H9 (cell line): ENCODE measurements at regions not wholly inside any gene's neighbourhood (a gene's known extent, or its start where the extent isn't known, plus 50 kb on each side); places are given as distances from the start of the nearest gene placed in this dataset.

Experiments used
- DNase-seq: peaks from one replicate; pipeline ENCODE4 v3.0.0-alpha.2; 2017
- H2AFZ ChIP-seq: one replicate; pipeline ENCODE4 v1.6.1; 2013; ENCODE audit warnings: mild to moderate bottlenecking, low read length, control low read depth, moderate library complexity
- H2AK5ac ChIP-seq: 2 replicates; pipeline ENCODE4 v1.6.1; 2013; ENCODE audit warnings: low read length, control low read depth, mixed read lengths; ENCODE audit not compliant: insufficient read length
- H2BK120ac ChIP-seq: one replicate; pipeline ENCODE4 v1.6.1; 2013; ENCODE audit warnings: low read depth, mild to moderate bottlenecking, low read length, control low read depth, inconsistent platforms; ENCODE audit not compliant: poor library complexity, severe bottlenecking
- H2BK12ac ChIP-seq: 2 replicates; pipeline ENCODE4 v1.6.1; 2013; ENCODE audit warnings: low read length, control low read depth, mixed read lengths, low read depth; ENCODE audit not compliant: insufficient read length
- H2BK15ac ChIP-seq: 2 replicates; pipeline ENCODE4 v1.6.1; 2013; ENCODE audit warnings: low read depth, low read length, control low read depth
- H2BK20ac ChIP-seq: one replicate; pipeline ENCODE4 v1.6.1; 2013; ENCODE audit warnings: low read depth, mild to moderate bottlenecking, low read length, control low read depth, inconsistent platforms; ENCODE audit not compliant: poor library complexity, severe bottlenecking
- H2BK5ac ChIP-seq: 2 replicates; pipeline ENCODE4 v1.6.1; 2013; ENCODE audit warnings: low read length, control low read depth, mixed read lengths; ENCODE audit not compliant: insufficient read length
- H3K14ac ChIP-seq: 2 replicates; pipeline ENCODE4 v1.6.1; 2013; ENCODE audit warnings: low read length, control low read depth; ENCODE audit not compliant: insufficient read depth
- H3K18ac ChIP-seq: 2 replicates; pipeline ENCODE4 v1.6.1; 2013; ENCODE audit warnings: low read depth, mild to moderate bottlenecking, mixed read lengths, low read length, control low read depth; ENCODE audit not compliant: insufficient read length
- H3K23ac ChIP-seq: 2 replicates; pipeline ENCODE4 v1.6.1; 2013; ENCODE audit warnings: low read length, control low read depth, mixed read lengths, low read depth; ENCODE audit not compliant: insufficient read length
- H3K23me2 ChIP-seq: 2 replicates; pipeline ENCODE4 v1.6.1; 2013; ENCODE audit warnings: low read depth, mild to moderate bottlenecking, mixed read lengths, low read length, control low read depth; ENCODE audit not compliant: insufficient read length, poor library complexity, severe bottlenecking
- H3K27ac ChIP-seq: 2 replicates; pipeline ENCODE4 v1.5.1; 2013; ENCODE audit warnings: low read length, control low read depth, mixed read lengths, low read depth; ENCODE audit not compliant: insufficient read length
- H3K27me3 ChIP-seq: 2 replicates; pipeline ENCODE4 v1.6.1; 2013; ENCODE audit warnings: low read length, control low read depth, inconsistent platforms; ENCODE audit not compliant: insufficient read depth
- H3K4ac ChIP-seq: 2 replicates; pipeline ENCODE4 v1.6.1; 2013; ENCODE audit warnings: low read depth, mild to moderate bottlenecking, control low read depth, inconsistent platforms, low read length, moderate library complexity
- H3K4me1 ChIP-seq: 2 replicates; pipeline ENCODE4 v1.6.1; 2013; ENCODE audit warnings: low read length, control low read depth, inconsistent platforms; ENCODE audit not compliant: insufficient read depth
- H3K4me2 ChIP-seq: 2 replicates; pipeline ENCODE4 v1.6.1; 2013; ENCODE audit warnings: low read length, control low read depth, mixed read lengths; ENCODE audit not compliant: insufficient read length, insufficient read depth
- H3K56ac ChIP-seq: 2 replicates; pipeline ENCODE4 v1.6.1; 2013; ENCODE audit warnings: low read depth, mild to moderate bottlenecking, mixed read lengths, low read length, control low read depth; ENCODE audit not compliant: insufficient read length
- H3K79me1 ChIP-seq: 2 replicates; pipeline ENCODE4 v1.6.1; 2013; ENCODE audit warnings: low read depth, mild to moderate bottlenecking, moderate library complexity, low read length, control low read depth, inconsistent platforms; ENCODE audit not compliant: insufficient read depth, poor library complexity, severe bottlenecking
- H3K79me2 ChIP-seq: 2 replicates; pipeline ENCODE4 v1.6.1; 2013; ENCODE audit warnings: low read length, control low read depth, inconsistent platforms; ENCODE audit not compliant: insufficient read depth
- H3K9ac ChIP-seq: 2 replicates; pipeline ENCODE4 v1.6.1; 2013; ENCODE audit warnings: low read length, control low read depth, mixed read lengths; ENCODE audit not compliant: insufficient read length; ENCODE audit errors: extremely low read depth
- H3K9me3 ChIP-seq: one replicate; pipeline ENCODE4 v1.6.1; 2013; ENCODE audit warnings: low read depth, low read length, inconsistent platforms; ENCODE audit not compliant: control insufficient read depth
- H3T11ph ChIP-seq: one replicate; pipeline ENCODE4 v1.6.1; 2013; ENCODE audit warnings: mild to moderate bottlenecking, low read length, control low read depth, inconsistent platforms
- H4K20me1 ChIP-seq: one replicate; pipeline ENCODE4 v1.6.1; 2013; ENCODE audit not compliant: control insufficient read depth, insufficient read length, insufficient read depth
- H4K5ac ChIP-seq: 2 replicates; pipeline ENCODE4 v1.6.1; 2013; ENCODE audit warnings: low read depth, mild to moderate bottlenecking, mixed read lengths, low read length, control low read depth; ENCODE audit not compliant: insufficient read length
- H4K8ac ChIP-seq: replicated peaks from 2 replicates; pipeline ENCODE4 v1.6.1; 2013; ENCODE audit warnings: low read length, control low read depth, mixed read lengths, low read depth; ENCODE audit not compliant: insufficient read length
- H4K91ac ChIP-seq: 2 replicates; pipeline ENCODE4 v1.6.1; 2013; ENCODE audit warnings: low read depth, mild to moderate bottlenecking, moderate library complexity, mixed read lengths, low read length, control low read depth; ENCODE audit not compliant: insufficient read length
- H3K27ac Mint-ChIP-seq, 3 experiments: 2 replicates in 2 of 3; 3 replicates in 1 of 3; pipeline ENCODE4 v1.8.0; 2020 to 2021; ENCODE audit warnings: mixed read lengths in 3 of 3, mild to moderate bottlenecking in 1 of 3, moderate library complexity in 1 of 3
- H3K27me3 Mint-ChIP-seq: 2 replicates; pipeline ENCODE4 v1.8.0; 2021; ENCODE audit warnings: low read depth, mild to moderate bottlenecking, moderate library complexity, mixed read lengths
- H3K36me3 Mint-ChIP-seq, 3 experiments: 2 replicates in 2 of 3; 3 replicates in 1 of 3; pipeline ENCODE4 v1.8.0; 2020 to 2021; ENCODE audit warnings: low read depth in 3 of 3, mixed read lengths in 3 of 3; ENCODE audit not compliant: insufficient read depth in 1 of 3
- H3K4me1 Mint-ChIP-seq, 2 experiments: 2 replicates each; pipeline ENCODE4 v1.8.0; 2020; ENCODE audit warnings: mixed read lengths in 2 of 2
- H3K4me3 Mint-ChIP-seq, 2 experiments: 2 replicates in 1 of 2; 3 replicates in 1 of 2; pipeline ENCODE4 v1.8.0; 2020 to 2021; ENCODE audit warnings: mild to moderate bottlenecking in 2 of 2, mixed read lengths in 2 of 2, moderate library complexity in 1 of 2
- H3K9me3 Mint-ChIP-seq, 2 experiments: 2 replicates in 1 of 2; 3 replicates in 1 of 2; pipeline ENCODE4 v1.8.0; 2020; ENCODE audit warnings: mild to moderate bottlenecking in 2 of 2, mixed read lengths in 2 of 2, moderate library complexity in 1 of 2
- WGBS: extraction: QIAGEN DNeasy Blood & Tissue Kit; methylation state at CpG from one replicate; pipeline ENCODE4 v1.1.7; 2013; ENCODE audit warnings: missing lambda C conversion rate, low lambda C conversion rate, mixed read lengths; ENCODE audit not compliant: insufficient read length; ENCODE audit errors: extremely low coverage; 5-methylcytosine and 5-hydroxymethylcytosine counted together
- TF ChIP-seq, protein P1 (sequence below): fragments of 200-600 bp; sonication (generic); conservative IDR thresholded peaks from 3 replicates; pipeline ENCODE4 v1.8.0; 2021; ENCODE audit warnings: antibody characterized with exemption, mild to moderate bottlenecking

DNA sequence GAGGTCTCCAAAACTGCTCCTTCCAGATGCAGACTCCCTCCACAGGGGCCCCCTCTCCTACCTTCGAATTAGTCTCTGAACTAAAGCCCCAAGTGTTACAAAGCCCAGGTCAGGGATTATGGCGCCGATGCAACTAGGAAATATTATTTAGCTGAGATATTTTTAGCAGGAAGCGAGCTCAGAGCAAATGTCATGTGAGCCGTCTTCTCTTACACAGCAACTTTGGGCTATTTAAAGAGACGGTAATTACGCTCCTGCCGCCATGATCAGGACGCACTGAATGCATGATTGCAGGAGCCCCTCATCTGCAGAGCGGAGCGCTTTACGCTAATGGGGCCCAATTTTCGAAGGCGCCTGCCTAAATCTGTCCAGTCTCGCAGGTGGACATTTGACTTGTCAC is 55.3 kb upstream of the TARDBP start:
- Mint-ChIP-seq H3K9me3 (peaks cover 0 to 1% of the 10 kb centered on the region in 2 experiments; a peak in 1 of 5 replicates), H3K4me3 (no peak overlapping the region), H3K27me3 (peaks cover 44% of the 10 kb centered on the region), H3K27ac (no peak overlapping the region), H3K4me1 (peaks cover 24 to 33% of the 10 kb centered on the region in 2 experiments), H3K36me3 (no peaks in the 10 kb centered on the region)
- H2BK5ac ChIP-seq: no peak overlapping the region
- no peak overlapping the region for H3K23ac ChIP-seq
- no peaks in the 10 kb centered on the region for H3K27me3 ChIP-seq
- H3K27ac ChIP-seq: no peak overlapping the region
- no peak overlapping the region for H3K14ac ChIP-seq
- no peaks in the 10 kb centered on the region for H3K4me1 ChIP-seq
- TF ChIP-seq, protein P1, sequence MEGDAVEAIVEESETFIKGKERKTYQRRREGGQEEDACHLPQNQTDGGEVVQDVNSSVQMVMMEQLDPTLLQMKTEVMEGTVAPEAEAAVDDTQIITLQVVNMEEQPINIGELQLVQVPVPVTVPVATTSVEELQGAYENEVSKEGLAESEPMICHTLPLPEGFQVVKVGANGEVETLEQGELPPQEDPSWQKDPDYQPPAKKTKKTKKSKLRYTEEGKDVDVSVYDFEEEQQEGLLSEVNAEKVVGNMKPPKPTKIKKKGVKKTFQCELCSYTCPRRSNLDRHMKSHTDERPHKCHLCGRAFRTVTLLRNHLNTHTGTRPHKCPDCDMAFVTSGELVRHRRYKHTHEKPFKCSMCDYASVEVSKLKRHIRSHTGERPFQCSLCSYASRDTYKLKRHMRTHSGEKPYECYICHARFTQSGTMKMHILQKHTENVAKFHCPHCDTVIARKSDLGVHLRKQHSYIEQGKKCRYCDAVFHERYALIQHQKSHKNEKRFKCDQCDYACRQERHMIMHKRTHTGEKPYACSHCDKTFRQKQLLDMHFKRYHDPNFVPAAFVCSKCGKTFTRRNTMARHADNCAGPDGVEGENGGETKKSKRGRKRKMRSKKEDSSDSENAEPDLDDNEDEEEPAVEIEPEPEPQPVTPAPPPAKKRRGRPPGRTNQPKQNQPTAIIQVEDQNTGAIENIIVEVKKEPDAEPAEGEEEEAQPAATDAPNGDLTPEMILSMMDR: no peak
- H4K20me1 ChIP-seq: no peaks in the 10 kb centered on the region
- no peaks in the 10 kb centered on the region for H3K9me3 ChIP-seq
- H3T11ph ChIP-seq: no peak overlapping the region
- WGBS: no CpG with 5 or more reads among the region's 15 CpGs
- H2BK15ac ChIP-seq: no peak overlapping the region
- no peak overlapping the region for H4K5ac ChIP-seq
- no peak overlapping the region for H2BK12ac ChIP-seq
- no peak overlapping the region for H2BK20ac ChIP-seq
- H3K23me2 ChIP-seq: no peaks in the 10 kb centered on the region
- no peaks in the 10 kb centered on the region for H3K79me1 ChIP-seq
- no peak overlapping the region for H2AFZ ChIP-seq
- H3K9ac ChIP-seq: no peak overlapping the region
- H3K4ac ChIP-seq: no peak overlapping the region
- no peak overlapping the region for H2AK5ac ChIP-seq
- no peaks in the 10 kb centered on the region for H3K79me2 ChIP-seq
- no peak overlapping the region for H2BK120ac ChIP-seq
- DNase-seq: no peak
- H3K4me2 ChIP-seq: no peak overlapping the region
- no peak overlapping the region for H3K56ac ChIP-seq
- H4K8ac ChIP-seq: no peak overlapping the region
- H3K18ac ChIP-seq: no peak overlapping the region
- no peak overlapping the region for H4K91ac ChIP-seq
